ENCODE measurements at regions not wholly inside any gene's neighbourhood (a gene's known extent, or its start where the extent isn't known, plus 50 kb on each side); places are given as distances from the start of the nearest gene placed in this dataset.

GRCh38 chr15:94535298-94536048 lies 304.1 kb downstream of the MCTP2 start:
- no peak overlapping the region for H2AFZ ChIP-seq (ENCODE audit: low read length)
- no peaks in the 10 kb centered on the region for H3K79me2 ChIP-seq (ENCODE audit: insufficient read depth, low read length)
- no peaks in the 10 kb centered on the region for H3K9me2 ChIP-seq (replicated peaks; ENCODE audit: low read depth, low read length)
- no peaks in the 10 kb centered on the region for H3K27me3 ChIP-seq (ENCODE audit: insufficient read depth, low read length, poor library complexity, severe bottlenecking)
- H3K4me1 ChIP-seq (ENCODE audit: insufficient read depth, low read length, poor library complexity, severe bottlenecking): no peaks in the 10 kb centered on the region
- no peak overlapping the region for H3K4me2 ChIP-seq (ENCODE audit: low read depth, low read length, poor library complexity, severe bottlenecking)
- no peaks in the 10 kb centered on the region for H3F3A ChIP-seq (ENCODE audit: low read depth)
- H3K9me3 ChIP-seq (ENCODE audit: insufficient read depth, low read depth, low read length): no peaks in the 10 kb centered on the region
- no peak overlapping the region for H3K9ac ChIP-seq (ENCODE audit: low read depth, low read length, poor library complexity, severe bottlenecking)
- H3K36me3 ChIP-seq (ENCODE audit: insufficient read depth, low read length): no peaks in the 10 kb centered on the region
- no peaks in the 10 kb centered on the region for H4K20me1 ChIP-seq (ENCODE audit: insufficient read depth, low read length, poor library complexity, severe bottlenecking)
- no peak overlapping the region for H3K4me3 ChIP-seq (ENCODE audit: low read length, poor library complexity, severe bottlenecking)
- TF ChIP-seq CTCF (conservative IDR thresholded peaks at IDR 0.05; ENCODE audit: low read length) (no peak), EZH2phosphoT487 (IDR thresholded peaks at IDR 0.05; ENCODE audit: borderline replicate concordance) (no peak)

DNA sequence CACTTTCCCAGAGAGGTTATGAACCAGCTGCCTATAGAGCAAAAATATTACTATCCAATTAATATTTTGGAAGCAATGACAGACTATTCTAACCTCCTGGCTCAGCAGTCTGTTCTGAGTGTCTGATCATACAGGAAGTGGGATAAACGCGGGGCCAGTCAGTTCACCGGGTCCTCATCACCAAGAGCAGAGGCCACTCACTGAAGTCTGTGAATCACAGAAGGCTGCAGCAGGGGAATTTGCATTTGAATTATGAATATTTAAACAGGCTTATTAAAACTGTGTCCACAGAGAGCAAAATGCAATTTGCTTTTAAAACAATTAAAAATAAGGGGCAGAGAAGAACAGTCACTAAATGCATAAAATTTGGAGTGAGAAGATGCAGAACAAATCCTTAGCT lies 305.2 kb downstream of the MCTP2 start:
- Histone ChIP-seq H3K4me2 (ENCODE audit: low read depth, low read length, poor library complexity, severe bottlenecking) (no peak overlapping the region), H3K9me2 (replicated peaks; ENCODE audit: low read depth, low read length) (no peaks in the 10 kb centered on the region), H4K20me1 (ENCODE audit: insufficient read depth, low read length, poor library complexity, severe bottlenecking) (no peaks in the 10 kb centered on the region), H2AFZ (ENCODE audit: low read length) (no peak overlapping the region), H3K27me3 (ENCODE audit: insufficient read depth, low read length, poor library complexity, severe bottlenecking) (no peaks in the 10 kb centered on the region), H3K36me3 (ENCODE audit: insufficient read depth, low read length) (no peaks in the 10 kb centered on the region), H3K4me1 (ENCODE audit: insufficient read depth, low read length, poor library complexity, severe bottlenecking) (no peaks in the 10 kb centered on the region), H3K9me3 (ENCODE audit: insufficient read depth, low read depth, low read length) (no peaks in the 10 kb centered on the region), H3K4me3 (ENCODE audit: low read length, poor library complexity, severe bottlenecking) (no peak overlapping the region), H3K9ac (ENCODE audit: low read depth, low read length, poor library complexity, severe bottlenecking) (no peak overlapping the region), H3F3A (ENCODE audit: low read depth) (no peaks in the 10 kb centered on the region), H3K79me2 (ENCODE audit: insufficient read depth, low read length) (no peaks in the 10 kb centered on the region)
- TF ChIP-seq CTCF (conservative IDR thresholded peaks at IDR 0.05; ENCODE audit: low read length) (no peak), EZH2phosphoT487 (IDR thresholded peaks at IDR 0.05; ENCODE audit: borderline replicate concordance) (no peak)

DNA sequence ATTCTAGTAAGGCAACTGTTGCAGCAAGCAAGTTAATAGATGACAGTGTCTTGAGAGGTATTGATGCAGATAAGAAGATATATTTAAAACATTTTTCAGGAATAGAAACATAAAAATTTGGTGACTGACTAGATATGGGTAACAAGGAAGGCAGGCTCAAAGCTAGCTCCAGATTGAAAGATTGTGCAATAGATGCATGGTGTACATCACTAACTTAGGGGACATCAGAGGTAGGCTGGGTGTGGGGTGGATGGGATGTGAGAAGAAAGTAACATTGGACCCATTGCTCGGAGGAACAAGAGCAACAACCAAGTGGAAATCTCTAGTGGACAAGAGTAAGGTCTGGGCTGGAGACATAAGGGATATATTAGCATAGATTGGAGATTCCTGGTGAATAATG lies 306.9 kb downstream of the MCTP2 start:
- H3K4me2 ChIP-seq (ENCODE audit: low read depth, low read length, poor library complexity, severe bottlenecking): no peak overlapping the region
- no peaks in the 10 kb centered on the region for H3K79me2 ChIP-seq (ENCODE audit: insufficient read depth, low read length)
- no peaks in the 10 kb centered on the region for H3K9me3 ChIP-seq (ENCODE audit: insufficient read depth, low read depth, low read length)
- no peaks in the 10 kb centered on the region for H4K20me1 ChIP-seq (ENCODE audit: insufficient read depth, low read length, poor library complexity, severe bottlenecking)
- H3K9ac ChIP-seq (ENCODE audit: low read depth, low read length, poor library complexity, severe bottlenecking): no peak overlapping the region
- no peaks in the 10 kb centered on the region for H3K9me2 ChIP-seq (replicated peaks; ENCODE audit: low read depth, low read length)
- TF ChIP-seq EZH2phosphoT487 (IDR thresholded peaks at IDR 0.05; ENCODE audit: borderline replicate concordance) (no peak), CTCF (conservative IDR thresholded peaks at IDR 0.05; ENCODE audit: low read length) (no peak)
- no peaks in the 10 kb centered on the region for H3F3A ChIP-seq (ENCODE audit: low read depth)
- no peak overlapping the region for H2AFZ ChIP-seq (ENCODE audit: low read length)
- H3K4me3 ChIP-seq (ENCODE audit: low read length, poor library complexity, severe bottlenecking): no peak overlapping the region
- H3K27me3 ChIP-seq (ENCODE audit: insufficient read depth, low read length, poor library complexity, severe bottlenecking): no peaks in the 10 kb centered on the region
- no peaks in the 10 kb centered on the region for H3K4me1 ChIP-seq (ENCODE audit: insufficient read depth, low read length, poor library complexity, severe bottlenecking)
- H3K36me3 ChIP-seq (ENCODE audit: insufficient read depth, low read length): no peaks in the 10 kb centered on the region
